Right lobe of liver (tissue), 4 donors: ENCODE measurements at regions not wholly inside any gene's neighbourhood (a gene's known extent, or its start where the extent isn't known, plus 50 kb on each side); places are given as distances from the start of the nearest gene placed in this dataset.

ENCODE experiments used
- POLR2A ChIP-seq: fragments of 450-650 bp; IDR thresholded peaks from one replicate; pipeline ENCODE4 v1.6.1; 2017; ENCODE audit warnings: antibody characterized with exemption, mild to moderate bottlenecking
- TF ChIP-seq, protein P1 (sequence below), 4 donors: fragments of 200-600 bp in 3 of 4; fragments of 450-650 bp in 1 of 4; IDR thresholded peaks; one replicate each; pipeline versions ENCODE4 v1.5.1 to v1.8.0; 2016 to 2022; ENCODE audit warnings: antibody characterized with exemption in 4 of 4, mild to moderate bottlenecking in 2 of 4
- donor health status: DM: no; HTN: no; CAD: no.
- donor health status: DM: no; HTN: no; CAD: no.
- donor health status: DM: no; HTN: yes; CAD: no.

DNA sequence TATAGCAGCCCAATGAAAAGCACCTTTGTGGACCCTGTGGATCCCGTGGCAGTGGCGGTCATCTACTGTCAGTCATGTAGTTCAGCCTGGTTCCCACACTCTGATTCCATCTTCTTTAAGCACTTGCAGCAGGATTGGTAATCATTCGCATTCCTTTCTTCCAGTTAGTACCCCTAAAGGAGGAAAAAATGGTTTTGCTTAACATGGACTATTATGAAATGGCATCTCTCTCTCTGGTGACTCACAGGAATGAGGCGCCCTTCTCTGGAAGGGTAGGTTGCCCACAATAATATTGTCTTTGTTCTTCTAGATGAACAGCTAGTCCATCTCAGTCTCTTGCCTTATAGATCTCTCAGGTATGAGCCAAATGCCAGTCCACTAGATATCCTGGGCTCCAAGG lies 127.9 kb upstream of the MROH9 start:
- no peak for TF ChIP-seq POLR2A
- TF ChIP-seq, protein P1, sequence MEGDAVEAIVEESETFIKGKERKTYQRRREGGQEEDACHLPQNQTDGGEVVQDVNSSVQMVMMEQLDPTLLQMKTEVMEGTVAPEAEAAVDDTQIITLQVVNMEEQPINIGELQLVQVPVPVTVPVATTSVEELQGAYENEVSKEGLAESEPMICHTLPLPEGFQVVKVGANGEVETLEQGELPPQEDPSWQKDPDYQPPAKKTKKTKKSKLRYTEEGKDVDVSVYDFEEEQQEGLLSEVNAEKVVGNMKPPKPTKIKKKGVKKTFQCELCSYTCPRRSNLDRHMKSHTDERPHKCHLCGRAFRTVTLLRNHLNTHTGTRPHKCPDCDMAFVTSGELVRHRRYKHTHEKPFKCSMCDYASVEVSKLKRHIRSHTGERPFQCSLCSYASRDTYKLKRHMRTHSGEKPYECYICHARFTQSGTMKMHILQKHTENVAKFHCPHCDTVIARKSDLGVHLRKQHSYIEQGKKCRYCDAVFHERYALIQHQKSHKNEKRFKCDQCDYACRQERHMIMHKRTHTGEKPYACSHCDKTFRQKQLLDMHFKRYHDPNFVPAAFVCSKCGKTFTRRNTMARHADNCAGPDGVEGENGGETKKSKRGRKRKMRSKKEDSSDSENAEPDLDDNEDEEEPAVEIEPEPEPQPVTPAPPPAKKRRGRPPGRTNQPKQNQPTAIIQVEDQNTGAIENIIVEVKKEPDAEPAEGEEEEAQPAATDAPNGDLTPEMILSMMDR (IDR thresholded peaks at IDR 0.05), result no peak
